ENCODE measurements at regions not wholly inside any gene's neighbourhood (a gene's known extent, or its start where the extent isn't known, plus 50 kb on each side); places are given as distances from the start of the nearest gene placed in this dataset.

DNA sequence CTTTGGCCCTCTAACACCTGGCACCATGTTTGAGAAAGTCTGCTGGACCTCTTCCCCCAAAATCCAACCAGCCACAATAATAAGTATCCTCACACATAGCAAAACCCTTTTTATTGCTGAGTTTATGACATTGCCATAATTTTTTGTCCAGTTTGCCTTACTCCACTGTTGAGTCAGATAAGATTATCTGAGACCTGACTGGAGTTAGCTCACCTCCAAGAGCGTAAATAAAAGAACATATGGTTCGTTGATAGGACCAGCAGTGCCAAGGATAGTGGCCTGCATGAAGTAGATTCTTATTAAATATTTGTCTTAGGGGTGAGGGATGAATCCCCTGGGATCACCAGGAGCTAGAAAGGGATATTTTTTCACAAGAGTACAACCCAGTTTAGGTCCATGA is 510.6 kb upstream of the MPDZ start:
- TF ChIP-seq CTCF (conservative IDR thresholded peaks at IDR 0.05; ENCODE audit: low read depth, low read length) = no peak
- no peak for TF ChIP-seq EZH2 (IDR thresholded peaks at IDR 0.05; ENCODE audit: borderline replicate concordance, low read depth, low read length, poor library complexity, severe bottlenecking)

All from A673 (cell line).